K562 (cell line): ENCODE measurements at regions not wholly inside any gene's neighbourhood (a gene's known extent, or its start where the extent isn't known, plus 50 kb on each side); places are given as distances from the start of the nearest gene placed in this dataset.

ENCODE experiments used
- ATAC-seq: fragments of 200-7000 bp; cut with Tn5 transposase; 3 replicates; pipeline ENCODE4 v1.9.1; 2020; ENCODE audit warnings: moderate library complexity
- BruUV-seq: library from RNA; stranded (reverse); fragments of 400-500 nt; replicated peaks from 2 replicates; lab custom pipeline; 2021; lab: Mats Ljungman, UMichigan
- CTCF ChIA-PET: fragments of 300-600 bp; formaldehyde crosslinking; extraction: SDS; loops from one replicate; lab custom pipeline; 2021; ENCODE audit warnings: low intra/inter-chr PET ratio; lab: Yijun Ruan, JAX
- POLR2A ChIA-PET: fragments of 300-600, 350-650 bp; sonication (Branson Sonifier 250); formaldehyde crosslinking; extraction: SDS; loops from one replicate; lab custom pipeline; 2021; ENCODE audit warnings: antibody characterized with exemption, inconsistent platforms; lab: Yijun Ruan, JAX
- DNase-seq, 4 experiments: peaks; one replicate each; pipeline versions ENCODE4 v3.0.0 to v3.0.0-alpha.2; 2011 to 2018; ENCODE audit warnings: low spot score in 3 of 4, mixed read lengths in 3 of 4; ENCODE audit errors: extremely low read depth in 1 of 4
- FAIRE-seq: peaks from 2 replicates; lab custom pipeline; 2011; peaks lifted over from hg19 to GRCh38; lab: Jason Lieb, UNC
- H2AFZ ChIP-seq: 2 replicates; pipeline ENCODE4 v1.6.0; 2011; ENCODE audit warnings: low read depth, low read length, control low read depth, inconsistent platforms
- H3K27ac ChIP-seq: fragments of 200-600 bp; 3 replicates; pipeline ENCODE4 v1.8.0; 2011; ENCODE audit warnings: low read depth, mild to moderate bottlenecking, control low read depth, inconsistent platforms, low read length, moderate library complexity, mixed read lengths; ENCODE audit errors: extremely low read depth
- H3K27me3 ChIP-seq, 2 experiments: fragments of 300-600 bp in 1 of 2; 2 replicates in 1 of 2; 3 replicates in 1 of 2; pipeline versions ENCODE4 v1.6.0 to v1.8.0; 2011; ENCODE audit warnings: inconsistent platforms in 2 of 2, low read length in 2 of 2, mild to moderate bottlenecking in 1 of 2, mixed read lengths in 1 of 2, moderate library complexity in 1 of 2; ENCODE audit not compliant: control insufficient read depth in 2 of 2, insufficient read depth in 2 of 2
- H3K36me3 ChIP-seq: fragments of 300-600 bp; 3 replicates; pipeline ENCODE4 v1.8.0; 2011; ENCODE audit warnings: mild to moderate bottlenecking, low read length, inconsistent platforms; ENCODE audit not compliant: control insufficient read depth, insufficient read depth
- H3K4me1 ChIP-seq, 2 experiments: fragments of 200-600 bp in 1 of 2; replicated peaks in 1 of 2; 2 replicates in 1 of 2; 3 replicates in 1 of 2; pipeline versions ENCODE4 v1.5.1 to v1.8.0; 2011; ENCODE audit warnings: inconsistent platforms in 2 of 2, low read length in 2 of 2, mild to moderate bottlenecking in 1 of 2, mixed read lengths in 1 of 2, moderate library complexity in 1 of 2; ENCODE audit not compliant: control insufficient read depth in 2 of 2, insufficient read depth in 2 of 2
- H3K4me2 ChIP-seq: 2 replicates; pipeline ENCODE4 v1.6.1; 2011; ENCODE audit warnings: low read length, control low read depth, inconsistent platforms, mixed read lengths; ENCODE audit not compliant: insufficient read depth
- H3K4me3 ChIP-seq: fragments of 200-600 bp; sonication (generic), shearing (Covaris generic); 2 replicates; pipeline ENCODE4 v1.5.1; 2016; ENCODE audit warnings: control low read depth, inconsistent platforms
- H3K79me2 ChIP-seq: fragments of 200-600 bp; 3 replicates; pipeline ENCODE4 v1.8.0; 2011; ENCODE audit warnings: low read length, inconsistent platforms; ENCODE audit not compliant: control insufficient read depth, insufficient read depth
- H3K9ac ChIP-seq, 2 experiments: 2 replicates each; pipeline versions ENCODE4 v1.6.0 to v1.6.1; 2011; ENCODE audit warnings: low read depth in 2 of 2, low read length in 2 of 2, control low read depth in 1 of 2, inconsistent platforms in 1 of 2, mild to moderate bottlenecking in 1 of 2, mixed read lengths in 1 of 2; ENCODE audit not compliant: insufficient read depth in 1 of 2
- H3K9me1 ChIP-seq: one replicate; pipeline ENCODE4 v1.6.0; 2011; ENCODE audit warnings: inconsistent platforms, mild to moderate bottlenecking, low read length, moderate library complexity; ENCODE audit not compliant: control insufficient read depth, insufficient read depth
- H3K9me3 ChIP-seq: replicated peaks from 2 replicates; pipeline ENCODE4 v1.5.1; 2011; ENCODE audit warnings: low read depth, low read length, inconsistent platforms; ENCODE audit not compliant: control insufficient read depth, insufficient read depth
- H4K20me1 ChIP-seq: replicated peaks from 2 replicates; pipeline ENCODE4 v1.6.1; 2011; ENCODE audit warnings: low read length, inconsistent platforms, mixed read lengths; ENCODE audit not compliant: control insufficient read depth, insufficient read depth
- CHD4 ChIP-seq: fragments of 200-600 bp; sonication (generic); IDR thresholded peaks from 3 replicates; pipeline ENCODE4 v1.6.1; 2012; ENCODE audit warnings: low read depth, mild to moderate bottlenecking, mixed read lengths, low read length, inconsistent platforms; ENCODE audit not compliant: insufficient read depth, insufficient replicate concordance, poor library complexity, severe bottlenecking
- EP300 ChIP-seq: IDR thresholded peaks from 2 replicates; pipeline ENCODE4 v1.6.1; 2012; ENCODE audit warnings: low read length, improper control_type of control experiment
- GATAD2A ChIP-seq: fragments of 450-650 bp; IDR thresholded peaks from 2 replicates; pipeline ENCODE4 v1.6.1; 2017
- GTF2E2 ChIP-seq: fragments of 200-800 bp; sonication (Bioruptor generic); IDR thresholded peaks from 2 replicates; pipeline ENCODE4 v1.6.1; 2016; ENCODE audit warnings: missing genetic modification characterization, missing compliant biosample characterization
- KDM2B ChIP-seq: fragments of 250-450 bp; sonication (Bioruptor Pico); IDR thresholded peaks from 2 replicates; pipeline ENCODE4 v1.8.0; 2021; ENCODE audit warnings: mild to moderate bottlenecking, moderate library complexity
- NEUROD1 ChIP-seq: fragments of 150-350 bp; IDR thresholded peaks from 2 replicates; pipeline ENCODE4 v1.6.1; 2014; ENCODE audit warnings: borderline replicate concordance, low read length, low read depth; ENCODE audit not compliant: partially characterized antibody
- NFE2 ChIP-seq: IDR thresholded peaks from 2 replicates; pipeline ENCODE4 v1.6.1; 2014; ENCODE audit warnings: antibody characterized with exemption, low read depth
- PML ChIP-seq: IDR thresholded peaks from 2 replicates; pipeline ENCODE4 v1.6.1; 2012; ENCODE audit warnings: low read length, inconsistent platforms
- POLR3A ChIP-seq: IDR thresholded peaks from 2 replicates; pipeline ENCODE4 v1.6.1; 2011; ENCODE audit warnings: borderline replicate concordance, mild to moderate bottlenecking, moderate library complexity; ENCODE audit not compliant: insufficient read length, insufficient read depth; ENCODE audit errors: extremely low read depth
- TAF15 ChIP-seq: fragments of 200-400 bp; formaldehyde crosslinking; IDR thresholded peaks from 2 replicates; pipeline ENCODE4 v1.6.1; 2017; ENCODE audit warnings: mild to moderate bottlenecking, low read depth, low read length, moderate library complexity
- TCF7L2 ChIP-seq: fragments of 150-350 bp; IDR thresholded peaks from 2 replicates; pipeline ENCODE4 v1.6.1; 2016; ENCODE audit warnings: low read depth, mild to moderate bottlenecking, low read length, moderate library complexity
- UBTF ChIP-seq, 2 experiments: IDR thresholded peaks; 2 replicates each; pipeline ENCODE4 v1.6.1; 2012; ENCODE audit warnings: improper control_type of control experiment in 2 of 2, low read depth in 2 of 2, low read length in 2 of 2, borderline replicate concordance in 1 of 2
- ZBTB1 ChIP-seq: sonication (generic); formaldehyde crosslinking; IDR thresholded peaks from 2 replicates; pipeline ENCODE4 v1.8.1; 2023; ENCODE audit warnings: missing genetic modification reagents, low read depth, mild to moderate bottlenecking, borderline replicate concordance
- ZNF175 ChIP-seq: fragments of 200-800 bp; sonication (Bioruptor generic); IDR thresholded peaks from 2 replicates; pipeline ENCODE4 v1.6.1; 2016; ENCODE audit warnings: low read depth, mild to moderate bottlenecking, missing genetic modification characterization, missing compliant biosample characterization
- ZNF77 ChIP-seq: fragments of 250-450 bp; sonication (Bioruptor Pico); IDR thresholded peaks from 2 replicates; pipeline ENCODE4 v1.5.0; 2020
- WGBS: fragments of 100-300 bp; shearing (Covaris generic); methylation state at CpG from one replicate; pipeline ENCODE4 v1.1.6; 2016; ENCODE audit warnings: low coverage, mixed read lengths; ENCODE audit not compliant: insufficient coverage; ENCODE audit errors: missing lambda C conversion rate; 5-methylcytosine and 5-hydroxymethylcytosine counted together
- in situ Hi-C: fragments of 300-500 bp; cut with MboI; formaldehyde crosslinking; loops from 4 replicates; pipeline ENCODE4 v1.15.0; 2018; ENCODE audit warnings: inconsistent platforms, mixed read lengths
- intact Hi-C: fragments of 100-400 bp; cut with micrococcal nuclease; formaldehyde crosslinking; loops from 2 replicates; pipeline ENCODE4 v1.14.2; 2022

- no peak for TF ChIP-seq CHD4
- no peak for TF ChIP-seq KDM2B
Measured at GRCh38 chr2:64394153-64394552, 59.8 kb upstream of the LGALSL start (continued).

GRCh38 chr2:64396001-64396400 is 58.0 kb upstream of the LGALSL start:
- no peaks in the 10 kb centered on the region for H3K79me2 ChIP-seq
- BruUV-seq: no TSS peak
- ChIA-PET POLR2A (interaction anchor here (0.7 kb wide), 1 partner anchor 433 kb away, joined by 3 read pairs; no protein-coding TSS in a partner anchor), CTCF (no interaction called here)
- H2AFZ ChIP-seq: no peak overlapping the region
- no peak overlapping the region for H3K4me3 ChIP-seq
- H3K4me1 ChIP-seq: peaks cover 0 to 7% of the 10 kb centered on the region in 2 experiments; a peak in 3 of 5 replicates
- no peaks in the 10 kb centered on the region for H3K9me3 ChIP-seq
- H3K27ac ChIP-seq: no peak overlapping the region
- no peak for ATAC-seq
- H4K20me1 ChIP-seq: no peaks in the 10 kb centered on the region
- no peaks in the 10 kb centered on the region for H3K36me3 ChIP-seq
- 0% methylated on average over 5 of the region's 5 CpGs for WGBS
- TF ChIP-seq UBTF (IDR thresholded peaks at IDR 0.05; ENCODE audit: borderline replicate concordance in 1 of 2, low read depth in 2 of 2, low read length in 2 of 2): no peak
- no peak for TF ChIP-seq ZNF175 (CRISPR knock-in tag)
- no peak for TF ChIP-seq NFE2
- no peak for TF ChIP-seq TAF15
- TF ChIP-seq GATAD2A: no peak
- TF ChIP-seq EP300: no peak
- no peak for TF ChIP-seq TCF7L2
- no peak for TF ChIP-seq NEUROD1
- no peak for TF ChIP-seq PML
- TF ChIP-seq GTF2E2 (tag): no peak
- no peak for TF ChIP-seq ZBTB1 (CRISPR knock-in tag)
- no peak for TF ChIP-seq ZNF77
- no peak for TF ChIP-seq POLR3A
- intact Hi-C loops (no loop called here), in situ Hi-C loops (no loop called here)
- no peak overlapping the region for H3K9ac ChIP-seq
- DNase-seq: no peak
- H3K27me3 ChIP-seq: peaks cover 0 to 26% of the 10 kb centered on the region in 2 experiments; a peak in 2 of 5 replicates
- FAIRE-seq: no peak
- no peak overlapping the region for H3K4me2 ChIP-seq
- no peaks in the 10 kb centered on the region for H3K9me1 ChIP-seq
